ENCODE measurements at regions not wholly inside any gene's neighbourhood (a gene's known extent, or its start where the extent isn't known, plus 50 kb on each side); places are given as distances from the start of the nearest gene placed in this dataset.
A peak's percentile ranks its signal among the peaks of the same experiment; 100 is the strongest.

DNA sequence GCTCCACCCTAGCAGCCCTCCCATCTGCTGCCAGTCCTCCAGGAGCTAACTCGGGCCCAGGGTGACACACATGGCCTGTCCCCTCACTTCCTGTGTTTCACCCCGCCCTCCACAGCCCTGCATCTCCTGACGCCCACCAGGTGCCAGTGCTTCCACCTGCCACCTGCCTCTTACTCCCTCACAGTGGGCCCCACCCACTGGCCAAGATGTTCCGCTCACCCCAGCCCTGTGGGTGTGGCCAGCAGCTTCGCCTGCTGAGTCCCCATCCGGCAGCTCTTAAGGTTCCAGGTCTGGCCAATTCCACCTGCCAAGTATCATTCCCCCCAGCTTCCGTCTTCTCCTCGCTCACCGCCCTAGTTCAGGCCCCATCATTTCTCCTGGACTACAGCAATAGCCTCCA, 184.1 kb downstream of the MBOAT1 start:
- DNase-seq = no peak

DNA sequence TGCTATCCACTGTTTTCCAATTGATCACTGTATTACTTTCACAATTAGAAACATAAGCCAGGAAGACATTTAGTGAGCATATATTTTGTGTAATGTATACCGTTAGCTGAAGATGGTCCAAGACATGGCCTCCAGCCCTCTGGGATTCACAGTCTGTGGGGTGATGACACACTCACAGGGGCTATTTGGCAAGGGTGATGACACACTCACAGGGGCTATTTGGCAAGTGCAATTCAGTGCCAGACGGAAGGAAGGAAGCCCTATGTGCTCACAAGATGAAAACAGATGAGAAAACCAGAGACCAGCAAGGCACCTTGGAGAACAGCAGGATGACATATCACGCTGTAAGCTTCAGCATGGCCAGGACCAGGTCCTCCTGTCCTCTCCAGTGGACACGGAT, 183.7 kb downstream of the MBOAT1 start:
- DNase-seq = no peak

- no peak for DNase-seq
Observed at GRCh38 chr6:20029979-20030378, 182.3 kb downstream of the MBOAT1 start.

DNA sequence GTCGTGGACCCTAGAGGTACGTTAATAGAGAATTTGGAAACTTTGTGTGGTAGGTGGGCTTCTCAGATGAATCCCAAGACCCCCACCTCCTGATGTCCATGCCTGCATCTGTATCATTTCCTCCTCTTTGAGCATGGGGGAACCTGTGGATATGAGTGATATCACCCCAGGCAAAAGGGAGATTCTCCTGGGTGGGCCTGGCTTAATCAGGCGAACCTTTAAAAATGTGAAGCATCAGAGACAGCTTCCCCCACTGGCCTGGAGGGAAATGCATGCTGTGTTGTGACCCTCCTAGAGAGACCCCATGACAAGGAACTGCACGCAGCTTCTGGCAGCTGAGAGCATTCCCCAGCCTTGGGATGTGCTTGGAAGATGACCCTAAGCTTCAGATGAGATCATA, 180.9 kb downstream of the MBOAT1 start:
- no peak for DNase-seq

DNA sequence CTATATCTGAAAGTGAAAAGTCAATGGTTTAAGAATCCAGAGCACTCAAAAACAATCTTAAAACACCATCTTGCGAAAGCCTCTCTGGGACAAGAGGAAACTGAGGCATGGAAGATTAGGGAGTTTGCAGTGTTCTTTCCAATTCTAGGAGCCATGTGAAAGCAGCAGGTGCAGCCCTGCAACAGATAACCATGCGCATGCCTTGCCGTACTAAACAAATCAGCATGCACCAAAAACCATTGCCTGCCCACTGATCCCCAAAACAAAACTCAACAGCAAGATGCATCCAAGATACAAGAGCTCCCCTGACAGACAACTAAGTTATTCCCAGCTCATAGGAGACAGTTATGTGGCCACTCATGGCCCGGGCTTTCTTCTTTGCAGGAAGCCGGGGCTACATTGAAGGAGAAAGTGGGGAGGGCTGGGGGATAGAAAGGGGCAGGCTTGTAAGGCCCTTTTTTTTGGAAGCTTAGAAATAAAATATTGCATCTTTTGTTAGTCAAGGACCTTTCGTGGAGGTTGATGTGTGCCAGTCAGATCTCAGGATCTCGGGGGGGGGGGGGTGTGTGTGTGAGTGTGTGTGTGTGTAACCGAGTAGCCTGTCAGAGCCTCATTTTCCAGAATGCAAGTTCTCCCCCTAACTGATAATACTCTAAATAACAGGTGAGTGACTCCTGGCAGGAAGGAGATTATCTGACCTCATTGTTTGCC, 178.4 kb downstream of the MBOAT1 start:
- no peak for DNase-seq

DNA sequence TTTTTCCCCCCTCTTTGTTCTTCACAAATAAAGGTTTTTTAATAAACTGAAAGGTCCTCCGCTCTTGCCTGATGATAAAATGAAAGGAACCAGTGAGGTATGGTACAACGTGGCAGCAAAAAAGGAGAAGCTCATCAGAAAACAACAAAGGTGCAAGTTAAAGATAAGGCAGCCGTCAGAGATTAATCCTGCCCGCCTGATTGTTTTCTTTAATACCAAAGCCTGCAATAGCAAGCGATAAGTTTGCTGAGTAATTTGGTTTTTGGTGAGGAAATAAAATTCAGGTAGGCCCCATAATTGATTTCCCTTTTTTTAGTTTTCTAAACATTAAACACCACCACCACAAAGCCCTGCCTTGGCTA, 177.9 kb downstream of the MBOAT1 start:
- DNase-seq = peak; percentile 31

- no peak for DNase-seq
Observed at GRCh38 chr6:20036141-20036677, 176.1 kb downstream of the MBOAT1 start.

GRCh38 chr6:20038410-20039204, 173.7 kb downstream of the MBOAT1 start:
- no peak for DNase-seq

GRCh38 chr6:20044883-20045282, 167.4 kb downstream of the MBOAT1 start:
- DNase-seq = peak; percentile 62

Measured in DMS53 (cell line).